ENCODE measurements at regions not wholly inside any gene's neighbourhood (a gene's known extent, or its start where the extent isn't known, plus 50 kb on each side); places are given as distances from the start of the nearest gene placed in this dataset.

DNA sequence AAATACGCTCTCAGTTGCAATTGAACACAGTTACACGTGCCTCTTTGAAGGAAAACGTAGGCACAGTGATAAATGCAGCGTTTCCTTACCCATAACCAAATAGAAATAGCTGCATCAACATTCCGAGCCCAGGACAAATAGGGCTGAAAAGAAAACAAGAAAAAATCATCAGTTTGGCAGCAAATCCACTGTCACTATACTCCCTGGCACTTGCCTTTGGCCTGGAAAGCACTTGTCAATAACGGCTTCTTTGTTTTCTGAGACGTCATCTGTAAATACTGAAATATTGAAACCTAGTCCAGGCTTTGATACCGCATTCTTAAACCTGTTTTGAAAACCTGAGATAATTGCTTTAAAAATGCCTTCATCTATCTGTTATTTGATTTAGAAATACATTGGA is 167.2 kb upstream of the AKR1E2 start:
- TF ChIP-seq SPI1 (IDR thresholded peaks at IDR 0.05; ENCODE audit: low read depth, low read length) (no peak), POLR2AphosphoS5 (IDR thresholded peaks at IDR 0.05; ENCODE audit: low read depth, low read length) (no peak), POLR2A (IDR thresholded peaks at IDR 0.05; ENCODE audit: low read depth, low read length) (no peak), PAX5 (IDR thresholded peaks at IDR 0.05; ENCODE audit: insufficient read depth, low read length, severe bottlenecking) (no peak)
